ENCODE measurements at regions not wholly inside any gene's neighbourhood (a gene's known extent, or its start where the extent isn't known, plus 50 kb on each side); places are given as distances from the start of the nearest gene placed in this dataset.

DNA sequence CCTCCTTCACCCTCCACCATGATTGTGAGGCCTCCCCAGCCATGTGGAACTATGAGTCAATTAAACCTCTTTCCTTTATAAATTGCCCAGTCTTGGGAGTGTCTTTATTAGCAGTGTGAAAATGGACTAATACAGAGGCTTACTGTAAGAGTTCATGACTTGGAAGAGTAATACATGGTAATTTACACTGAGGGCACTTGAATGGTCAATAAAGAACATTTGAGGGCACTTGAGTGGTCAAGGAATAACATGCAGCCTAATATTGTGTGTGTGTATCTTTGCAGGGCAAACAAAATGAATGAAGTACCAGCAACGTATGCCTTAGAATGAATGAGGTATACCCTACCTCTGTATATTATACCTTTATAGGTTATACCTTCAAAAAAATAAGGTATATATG is 190.4 kb upstream of the SOX11 start:
- TF ChIP-seq MAZ (IDR thresholded peaks at IDR 0.05; ENCODE audit: borderline replicate concordance, low read depth, low read length) (no peak), ZC3H11A (IDR thresholded peaks at IDR 0.05) (no peak), SREBF2 (IDR thresholded peaks at IDR 0.05) (no peak), CBX8 (IDR thresholded peaks at IDR 0.05) (no peak), CHD4 (IDR thresholded peaks at IDR 0.05; ENCODE audit: borderline replicate concordance) (no peak), HOXA7 (CRISPR knock-in tag; IDR thresholded peaks at IDR 0.05) (no peak), TP53 (CRISPR knock-in tag; IDR thresholded peaks at IDR 0.05) (no peak), RNF2 (IDR thresholded peaks at IDR 0.05; ENCODE audit: borderline replicate concordance, low read depth) (no peak), POLR2AphosphoS2 (conservative IDR thresholded peaks at IDR 0.05; ENCODE audit: low read length) (no peak), BHLHE40 (IDR thresholded peaks at IDR 0.05; ENCODE audit: low read depth, low read length) (no peak), HOXB5 (CRISPR knock-in tag; IDR thresholded peaks at IDR 0.05) (no peak), KDM5A (IDR thresholded peaks at IDR 0.05) (no peak), HMGXB4 (CRISPR knock-in tag; IDR thresholded peaks at IDR 0.05; ENCODE audit: borderline replicate concordance) (no peak), RAD21 (conservative IDR thresholded peaks at IDR 0.05 in 1 of 2, IDR thresholded peaks at IDR 0.05 in 1 of 2) (no peak), RCOR1 (IDR thresholded peaks at IDR 0.05; ENCODE audit: low read depth, low read length) (no peak), PHF8 (IDR thresholded peaks at IDR 0.05; ENCODE audit: borderline replicate concordance, low read depth) (no peak), JUN (IDR thresholded peaks at IDR 0.05) (no peak)
- TF ChIP-seq, protein P1, sequence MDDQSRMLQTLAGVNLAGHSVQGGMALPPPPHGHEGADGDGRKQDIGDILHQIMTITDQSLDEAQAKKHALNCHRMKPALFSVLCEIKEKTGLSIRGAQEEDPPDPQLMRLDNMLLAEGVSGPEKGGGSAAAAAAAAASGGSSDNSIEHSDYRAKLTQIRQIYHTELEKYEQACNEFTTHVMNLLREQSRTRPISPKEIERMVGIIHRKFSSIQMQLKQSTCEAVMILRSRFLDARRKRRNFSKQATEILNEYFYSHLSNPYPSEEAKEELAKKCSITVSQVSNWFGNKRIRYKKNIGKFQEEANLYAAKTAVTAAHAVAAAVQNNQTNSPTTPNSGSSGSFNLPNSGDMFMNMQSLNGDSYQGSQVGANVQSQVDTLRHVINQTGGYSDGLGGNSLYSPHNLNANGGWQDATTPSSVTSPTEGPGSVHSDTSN (IDR thresholded peaks at IDR 0.05): no peak
- TF ChIP-seq, protein P2, sequence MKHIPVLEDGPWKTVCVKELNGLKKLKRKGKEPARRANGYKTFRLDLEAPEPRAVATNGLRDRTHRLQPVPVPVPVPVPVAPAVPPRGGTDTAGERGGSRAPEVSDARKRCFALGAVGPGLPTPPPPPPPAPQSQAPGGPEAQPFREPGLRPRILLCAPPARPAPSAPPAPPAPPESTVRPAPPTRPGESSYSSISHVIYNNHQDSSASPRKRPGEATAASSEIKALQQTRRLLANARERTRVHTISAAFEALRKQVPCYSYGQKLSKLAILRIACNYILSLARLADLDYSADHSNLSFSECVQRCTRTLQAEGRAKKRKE (CRISPR knock-in tag; IDR thresholded peaks at IDR 0.05; ENCODE audit: low read depth): no peak

DNA sequence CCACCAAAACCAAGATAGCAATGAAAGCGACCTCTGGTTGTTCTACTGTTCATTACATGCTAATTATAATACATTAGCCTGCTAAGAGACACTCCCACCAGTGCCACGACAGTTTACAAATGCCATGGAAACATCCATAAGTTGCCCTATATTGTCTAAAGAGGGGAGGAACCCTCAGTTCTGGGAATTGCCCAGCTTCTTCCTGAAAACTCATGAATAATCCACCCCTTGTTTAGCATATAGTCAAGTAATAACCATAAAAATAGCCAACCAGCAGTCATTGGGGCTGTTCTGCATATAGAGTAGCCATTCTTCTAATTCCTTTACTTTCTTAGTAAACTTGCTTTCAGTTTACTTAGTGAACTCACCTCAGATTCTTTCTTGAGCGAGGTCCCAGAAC is 189.8 kb upstream of the SOX11 start:
- no peaks in the 10 kb centered on the region for H3K4me1 ChIP-seq
- H3K9me3 ChIP-seq: no peaks in the 10 kb centered on the region; the same call in 2 of the 3 replicates
- ATAC-seq (no peak), DNase-seq (ENCODE audit: low read depth in 1 of 2, low spot score in 1 of 2) (no peak), FAIRE-seq (no peak)
- H3K4me3 ChIP-seq: no peak overlapping the region
- no peak overlapping the region for H3K27ac ChIP-seq
- ChIA-PET POLR2A (no interaction called here), CTCF (no interaction called here)
- H3K4me2 ChIP-seq: no peak overlapping the region
- no peak for TF ChIP-seq EHMT2 (IDR thresholded peaks at IDR 0.05; ENCODE audit: low read depth)
- no peak for TF ChIP-seq RFX5 (IDR thresholded peaks at IDR 0.05)
- no peak for TF ChIP-seq EP300 (IDR thresholded peaks at IDR 0.05)
- TF ChIP-seq, protein P3, sequence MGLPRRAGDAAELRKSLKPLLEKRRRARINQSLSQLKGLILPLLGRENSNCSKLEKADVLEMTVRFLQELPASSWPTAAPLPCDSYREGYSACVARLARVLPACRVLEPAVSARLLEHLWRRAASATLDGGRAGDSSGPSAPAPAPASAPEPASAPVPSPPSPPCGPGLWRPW (IDR thresholded peaks at IDR 0.05): no peak
- TF ChIP-seq, protein P4, sequence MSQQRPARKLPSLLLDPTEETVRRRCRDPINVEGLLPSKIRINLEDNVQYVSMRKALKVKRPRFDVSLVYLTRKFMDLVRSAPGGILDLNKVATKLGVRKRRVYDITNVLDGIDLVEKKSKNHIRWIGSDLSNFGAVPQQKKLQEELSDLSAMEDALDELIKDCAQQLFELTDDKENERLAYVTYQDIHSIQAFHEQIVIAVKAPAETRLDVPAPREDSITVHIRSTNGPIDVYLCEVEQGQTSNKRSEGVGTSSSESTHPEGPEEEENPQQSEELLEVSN (IDR thresholded peaks at IDR 0.05; ENCODE audit: borderline replicate concordance, low read depth): no peak
- no peak for TF ChIP-seq MAZ (IDR thresholded peaks at IDR 0.05; ENCODE audit: borderline replicate concordance, low read depth, low read length)
- TF ChIP-seq HDAC2 (IDR thresholded peaks at IDR 0.05): no peak
- no peak for TF ChIP-seq CBX2 (IDR thresholded peaks at IDR 0.05; ENCODE audit: borderline replicate concordance, low read depth)
- TF ChIP-seq JUNB (IDR thresholded peaks at IDR 0.05): no peak
- TF ChIP-seq, protein P2 (CRISPR knock-in tag; IDR thresholded peaks at IDR 0.05; ENCODE audit: low read depth): no peak
- TF ChIP-seq ZC3H11A (IDR thresholded peaks at IDR 0.05): no peak
- no peak for TF ChIP-seq ZSCAN20 (CRISPR knock-in tag; IDR thresholded peaks at IDR 0.05)
- TF ChIP-seq CBX8 (IDR thresholded peaks at IDR 0.05): no peak
- no peak for TF ChIP-seq BCL3 (IDR thresholded peaks at IDR 0.05)
- no peak for TF ChIP-seq PHF8 (IDR thresholded peaks at IDR 0.05; ENCODE audit: borderline replicate concordance, low read depth)
- TF ChIP-seq, protein P1 (IDR thresholded peaks at IDR 0.05): no peak
- WGBS (ENCODE audit: missing lambda C conversion rate): 0% methylated on average over 3 of the region's 3 CpGs

More for the DNA sequence above, 190.4 kb upstream of the SOX11 start:
- Histone ChIP-seq H3K27ac (no peak overlapping the region), H3K4me2 (no peak overlapping the region), H3K4me3 (no peak overlapping the region), H3K9me3 (no peaks in the 10 kb centered on the region; the same call in 2 of the 3 replicates), H3K4me1 (no peaks in the 10 kb centered on the region)
- no peak for DNase-seq (ENCODE audit: low read depth in 1 of 2, low spot score in 1 of 2)
- ChIA-PET CTCF (no interaction called here), POLR2A (no interaction called here)
- ATAC-seq: no peak
- WGBS (ENCODE audit: missing lambda C conversion rate): 3% methylated on average over 1 of the region's 1 CpG
- no peak for FAIRE-seq
